SK-N-MC (cell line): ENCODE measurements at regions not wholly inside any gene's neighbourhood (a gene's known extent, or its start where the extent isn't known, plus 50 kb on each side); places are given as distances from the start of the nearest gene placed in this dataset.

Experiments
- EZH2 ChIP-seq: fragments of 200-600 bp; sonication (generic); IDR thresholded peaks from one replicate; pipeline ENCODE4 v1.6.1; 2017; ENCODE audit warnings: antibody characterized with exemption
- FOXP2 ChIP-seq: optimal IDR thresholded peaks from 2 replicates; pipeline ENCODE3; 2011; ENCODE audit warnings: mild to moderate bottlenecking, moderate library complexity; ENCODE audit not compliant: insufficient read depth; ENCODE audit errors: extremely low read length, control extremely low read depth
- POLR2AphosphoS5 ChIP-seq: IDR thresholded peaks from 2 replicates; pipeline ENCODE4 v1.6.1; 2012; ENCODE audit warnings: mild to moderate bottlenecking, low read depth, low read length, borderline replicate concordance

DNA sequence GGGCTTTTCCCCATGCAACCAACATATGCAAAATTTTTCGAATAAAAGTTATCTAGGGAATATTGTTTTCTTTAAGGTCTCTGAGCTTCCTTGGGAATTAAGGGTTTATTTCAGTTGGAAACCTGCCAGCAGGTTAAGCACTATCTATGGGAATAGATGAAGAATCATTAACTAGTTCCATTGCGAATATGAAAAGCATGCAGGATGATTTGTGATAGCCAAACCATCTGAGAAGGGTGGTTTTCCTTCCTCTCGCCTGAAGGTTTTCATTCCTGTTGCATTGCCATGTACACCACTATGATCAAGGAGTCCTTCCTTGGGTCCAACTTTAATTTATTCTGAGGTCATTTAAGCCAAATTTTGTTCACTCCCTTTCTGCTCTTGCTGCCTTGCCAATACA lies 184.9 kb downstream of the NR2F2 start:
- TF ChIP-seq POLR2AphosphoS5 (no peak), EZH2 (no peak), FOXP2 (no peak)
